PC-9 (cell line): ENCODE measurements at regions not wholly inside any gene's neighbourhood (a gene's known extent, or its start where the extent isn't known, plus 50 kb on each side); places are given as distances from the start of the nearest gene placed in this dataset.

Source experiments
- EZH2 ChIP-seq: fragments of 200-600 bp; sonication (generic); IDR thresholded peaks from 2 replicates; pipeline ENCODE4 v1.8.0; 2017; ENCODE audit warnings: antibody characterized with exemption, low read depth
- TF ChIP-seq, protein P1 (sequence below): fragments of 200-600 bp; sonication (generic); conservative IDR thresholded peaks from 2 replicates; pipeline ENCODE4 v1.6.1; 2017; ENCODE audit warnings: mixed run types, antibody characterized with exemption, mild to moderate bottlenecking, moderate library complexity

DNA sequence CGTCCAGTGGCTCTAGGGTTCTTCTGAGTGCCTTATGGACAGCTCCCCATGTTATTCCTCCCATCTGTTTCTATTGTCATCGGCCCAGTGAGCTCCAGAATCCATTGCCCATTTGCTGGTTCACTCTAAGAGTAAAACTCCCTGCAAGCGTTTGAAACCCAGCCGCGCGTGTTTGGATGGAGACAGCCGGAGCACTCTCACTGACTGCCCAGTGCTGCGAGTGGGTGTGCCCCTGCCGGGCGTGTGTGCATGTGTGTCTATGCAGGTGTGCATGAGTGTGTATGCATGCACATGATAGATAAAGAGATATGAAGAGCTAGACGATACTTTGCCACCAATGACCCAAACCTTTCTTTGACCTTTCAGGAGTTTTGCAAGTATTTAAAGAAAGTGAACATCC, 347.2 kb upstream of the MKI67 start:
- TF ChIP-seq EZH2 = no peak
- TF ChIP-seq, protein P1, sequence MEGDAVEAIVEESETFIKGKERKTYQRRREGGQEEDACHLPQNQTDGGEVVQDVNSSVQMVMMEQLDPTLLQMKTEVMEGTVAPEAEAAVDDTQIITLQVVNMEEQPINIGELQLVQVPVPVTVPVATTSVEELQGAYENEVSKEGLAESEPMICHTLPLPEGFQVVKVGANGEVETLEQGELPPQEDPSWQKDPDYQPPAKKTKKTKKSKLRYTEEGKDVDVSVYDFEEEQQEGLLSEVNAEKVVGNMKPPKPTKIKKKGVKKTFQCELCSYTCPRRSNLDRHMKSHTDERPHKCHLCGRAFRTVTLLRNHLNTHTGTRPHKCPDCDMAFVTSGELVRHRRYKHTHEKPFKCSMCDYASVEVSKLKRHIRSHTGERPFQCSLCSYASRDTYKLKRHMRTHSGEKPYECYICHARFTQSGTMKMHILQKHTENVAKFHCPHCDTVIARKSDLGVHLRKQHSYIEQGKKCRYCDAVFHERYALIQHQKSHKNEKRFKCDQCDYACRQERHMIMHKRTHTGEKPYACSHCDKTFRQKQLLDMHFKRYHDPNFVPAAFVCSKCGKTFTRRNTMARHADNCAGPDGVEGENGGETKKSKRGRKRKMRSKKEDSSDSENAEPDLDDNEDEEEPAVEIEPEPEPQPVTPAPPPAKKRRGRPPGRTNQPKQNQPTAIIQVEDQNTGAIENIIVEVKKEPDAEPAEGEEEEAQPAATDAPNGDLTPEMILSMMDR = no peak
